BJ (cell line): ENCODE measurements at regions not wholly inside any gene's neighbourhood (a gene's known extent, or its start where the extent isn't known, plus 50 kb on each side); places are given as distances from the start of the nearest gene placed in this dataset.

Source experiments
- CTCF ChIA-PET: fragments of 350-600 bp; formaldehyde crosslinking; extraction: SDS; loops from one replicate; lab custom pipeline; 2021; ENCODE audit warnings: antibody characterized with exemption, inconsistent platforms; lab: Yijun Ruan, JAX
- POLR2A ChIA-PET: fragments of 300-600 bp; sonication (Branson Sonifier 250); formaldehyde crosslinking; extraction: SDS; loops from one replicate; lab custom pipeline; 2021; ENCODE audit warnings: antibody characterized with exemption; lab: Charles Lee
- DNase-seq: peaks from one replicate; pipeline ENCODE4 v3.0.0-alpha.2; 2011; ENCODE audit warnings: low read depth
- H3K27me3 ChIP-seq: 2 replicates; pipeline ENCODE4 v1.6.0; 2011; ENCODE audit warnings: low read length; ENCODE audit not compliant: control insufficient read depth, insufficient read depth
- H3K36me3 ChIP-seq: 2 replicates; pipeline ENCODE4 v1.5.1; 2011; ENCODE audit warnings: low read length; ENCODE audit not compliant: control insufficient read depth, insufficient read depth
- H3K4me3 ChIP-seq: 2 replicates; pipeline ENCODE4 v1.5.1; 2011; ENCODE audit warnings: low read depth, mild to moderate bottlenecking, control low read depth, low read length
- CTCF ChIP-seq: IDR thresholded peaks from 2 replicates; pipeline ENCODE4 v1.5.1; 2011; ENCODE audit warnings: low read depth, mild to moderate bottlenecking, control low read depth, inconsistent platforms, low read length, moderate library complexity; ENCODE audit not compliant: insufficient read depth

- no peak overlapping the region for H3K4me3 ChIP-seq
- POLR2A ChIA-PET = no interaction called here
- DNase-seq = no peak
- no peak for TF ChIP-seq CTCF
- H3K27me3 ChIP-seq = no peaks in the 10 kb centered on the region
- CTCF ChIA-PET = interaction anchor here (0.6 to 1.7 kb wide), 15 partner anchors 8 to 1071 kb away, joined by 3 to 9 read pairs (median 3); no protein-coding TSS in a partner anchor
- no peaks in the 10 kb centered on the region for H3K36me3 ChIP-seq
Measured at GRCh38 chr4:33649471-33649870, 2594.8 kb downstream of the ARAP2 start.

DNA sequence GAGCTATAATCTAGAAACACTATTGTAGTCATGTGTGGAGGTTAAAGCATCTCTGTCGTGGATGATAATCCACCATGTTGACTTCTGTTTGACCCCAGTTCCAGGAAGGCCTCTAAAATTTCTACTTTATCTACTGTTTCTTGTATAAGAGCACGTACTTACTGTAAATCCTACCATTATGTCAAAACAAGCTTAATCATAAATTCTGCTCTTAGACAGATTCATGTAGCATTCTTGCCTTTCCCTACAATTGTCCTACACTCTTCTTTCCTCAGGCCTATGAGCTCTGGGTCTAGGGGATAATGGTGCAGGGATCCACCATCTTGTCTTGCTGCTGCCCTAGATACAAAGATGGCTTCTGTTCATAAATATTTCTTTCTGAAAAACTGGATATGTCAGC lies 2594.3 kb downstream of the ARAP2 start:
- POLR2A ChIA-PET = no interaction called here
- H3K36me3 ChIP-seq = no peaks in the 10 kb centered on the region
- H3K4me3 ChIP-seq = no peak overlapping the region
- CTCF ChIA-PET = interaction anchor here (0.7 to 1.7 kb wide), 9 partner anchors 8 to 1070 kb away, joined by 3 to 7 read pairs (median 3); no protein-coding TSS in a partner anchor
- no peak for DNase-seq
- no peaks in the 10 kb centered on the region for H3K27me3 ChIP-seq
- TF ChIP-seq CTCF = no peak

DNA sequence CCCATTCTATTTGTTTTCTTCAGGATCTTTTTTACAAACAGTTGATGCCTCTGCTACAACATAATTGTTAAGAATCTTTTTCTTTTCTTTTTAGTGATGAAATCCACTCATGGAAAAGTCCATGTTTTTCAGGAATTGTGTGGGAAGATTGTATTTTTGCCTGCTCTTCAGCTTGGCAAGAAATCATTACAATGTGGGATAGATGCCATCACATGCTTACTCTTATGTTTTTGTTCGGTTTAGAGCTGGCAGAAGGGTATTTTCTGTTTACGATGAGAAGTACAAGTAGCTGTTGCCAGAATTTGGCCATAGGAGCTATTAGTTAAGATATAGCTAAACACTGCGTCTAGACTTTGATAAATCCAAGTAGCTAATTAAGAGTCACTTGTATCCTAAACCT lies 2585.3 kb downstream of the ARAP2 start:
- no peaks in the 10 kb centered on the region for H3K27me3 ChIP-seq
- TF ChIP-seq CTCF = no peak
- DNase-seq = no peak
- ChIA-PET CTCF (interaction anchor here (1.0 to 1.9 kb wide), 2 partner anchors 9 to 10 kb away, joined by 3 to 5 read pairs; no protein-coding TSS in a partner anchor), POLR2A (no interaction called here)
- H3K36me3 ChIP-seq = no peaks in the 10 kb centered on the region
- no peak overlapping the region for H3K4me3 ChIP-seq

- ChIA-PET CTCF (no interaction called here), POLR2A (no interaction called here)
- DNase-seq = no peak
- TF ChIP-seq CTCF = no peak
- no peaks in the 10 kb centered on the region for H3K27me3 ChIP-seq
- H3K4me3 ChIP-seq = no peak overlapping the region
- no peaks in the 10 kb centered on the region for H3K36me3 ChIP-seq
Measured at GRCh38 chr4:33661636-33662035, 2582.7 kb downstream of the ARAP2 start.

GRCh38 chr4:33685939-33686338 lies 2558.4 kb downstream of the ARAP2 start:
- TF ChIP-seq CTCF = no peak
- H3K27me3 ChIP-seq = no peaks in the 10 kb centered on the region
- DNase-seq = no peak
- ChIA-PET CTCF (no interaction called here), POLR2A (no interaction called here)
- H3K36me3 ChIP-seq = no peaks in the 10 kb centered on the region
- no peak overlapping the region for H3K4me3 ChIP-seq
